Naive thymus-derived CD8-positive, alpha-beta T cell (primary cell): ENCODE measurements at regions not wholly inside any gene's neighbourhood (a gene's known extent, or its start where the extent isn't known, plus 50 kb on each side); places are given as distances from the start of the nearest gene placed in this dataset.

Experiments
- ATAC-seq, 2 donors: fragments of 150-1000 bp; cut with Tn5 transposase in 1 of 2; sonication (Bioruptor Pico), chemical (Tn5 transposase) in 1 of 2; 1 replicate in 1 of 2; 2 replicates in 1 of 2; pipeline ENCODE4 v1.10.0; 2021; ENCODE audit warnings: mild to moderate bottlenecking in 2 of 2, moderate library complexity in 2 of 2
- POLR2A ChIA-PET: fragments of 350-600 bp; sonication (Branson Sonifier 250); formaldehyde crosslinking; loops from one replicate; lab custom pipeline; 2021; ENCODE audit warnings: antibody characterized with exemption; lab: Charles Lee
- DNase-seq, 10 donors: peaks; one replicate each; pipeline versions ENCODE4 v3.0.0 to v3.0.0-alpha.2; 2020 to 2022
- H3K27ac Mint-ChIP-seq, 10 donors: one replicate each; pipeline ENCODE4 v1.8.0; 2020 to 2022; ENCODE audit warnings: mild to moderate bottlenecking in 10 of 10, mixed read lengths in 10 of 10, moderate library complexity in 4 of 10, inconsistent platforms in 1 of 10
- H3K27me3 Mint-ChIP-seq, 5 donors: one replicate each; pipeline ENCODE4 v1.8.0; 2021 to 2022; ENCODE audit warnings: mixed read lengths in 5 of 5
- H3K36me3 Mint-ChIP-seq, 3 donors: one replicate each; pipeline ENCODE4 v1.8.0; 2020 to 2022; ENCODE audit warnings: mixed read lengths in 3 of 3, mild to moderate bottlenecking in 2 of 3, inconsistent platforms in 1 of 3
- H3K4me1 Mint-ChIP-seq, 4 donors: one replicate each; pipeline ENCODE4 v1.8.0; 2021 to 2022; ENCODE audit warnings: mixed read lengths in 4 of 4
- H3K4me3 Mint-ChIP-seq, 10 donors: one replicate each; pipeline ENCODE4 v1.8.0; 2020 to 2022; ENCODE audit warnings: mild to moderate bottlenecking in 10 of 10, mixed read lengths in 10 of 10, moderate library complexity in 6 of 10, inconsistent platforms in 1 of 10
- H3K9me3 Mint-ChIP-seq, 9 donors: one replicate each; pipeline ENCODE4 v1.8.0; 2020 to 2022; ENCODE audit warnings: mixed read lengths in 9 of 9, mild to moderate bottlenecking in 3 of 9, inconsistent platforms in 1 of 9, moderate library complexity in 1 of 9

- no peak overlapping the region for H3K4me3 Mint-ChIP-seq
- ATAC-seq, result no peak
- POLR2A ChIA-PET, result no interaction called here
Measured at GRCh38 chr13:97658556-97658955, 224.6 kb downstream of the RAP2A start.

GRCh38 chr13:97659602-97660001 is 225.6 kb downstream of the RAP2A start:
- H3K36me3 Mint-ChIP-seq, result no peaks in the 10 kb centered on the region
- no peak for ATAC-seq
- no peaks in the 10 kb centered on the region for H3K4me1 Mint-ChIP-seq
- peak in 3 of 10 donors; percentile 1 to 55 (median 5) for DNase-seq
- no peaks in the 10 kb centered on the region for H3K9me3 Mint-ChIP-seq
- peaks cover 5 to 33% (median 8%) of the 10 kb centered on the region in 5 donors for H3K27me3 Mint-ChIP-seq
- no peak overlapping the region for H3K27ac Mint-ChIP-seq
- POLR2A ChIA-PET, result no interaction called here
- no peak overlapping the region for H3K4me3 Mint-ChIP-seq

More at GRCh38 chr13:97658556-97658955, 224.6 kb downstream of the RAP2A start:
- Mint-ChIP-seq H3K4me1 (no peaks in the 10 kb centered on the region), H3K9me3 (no peaks in the 10 kb centered on the region), H3K36me3 (no peaks in the 10 kb centered on the region), H3K27me3 (peaks cover 5 to 26% (median 8%) of the 10 kb centered on the region in 5 donors), H3K27ac (no peak overlapping the region)
- no peak for DNase-seq

- no peaks in the 10 kb centered on the region for H3K9me3 Mint-ChIP-seq
- DNase-seq, result no peak
- peaks cover 5 to 29% (median 8%) of the 10 kb centered on the region in 5 donors for H3K27me3 Mint-ChIP-seq
- no peaks in the 10 kb centered on the region for H3K4me1 Mint-ChIP-seq
- H3K4me3 Mint-ChIP-seq, result no peak overlapping the region
- H3K36me3 Mint-ChIP-seq, result no peaks in the 10 kb centered on the region
- POLR2A ChIA-PET, result no interaction called here
- no peak overlapping the region for H3K27ac Mint-ChIP-seq
- no peak for ATAC-seq
Measured at GRCh38 chr13:97660594-97661260, 226.8 kb downstream of the RAP2A start.

GRCh38 chr13:97686594-97686993 is 252.6 kb downstream of the RAP2A start:
- Mint-ChIP-seq H3K36me3 (peaks cover 0 to 6% (median 2%) of the 10 kb centered on the region in 3 donors), H3K4me1 (no peaks in the 10 kb centered on the region), H3K4me3 (no peak overlapping the region), H3K27ac (no peak overlapping the region), H3K9me3 (peaks cover 0 to 10% (median 3%) of the 10 kb centered on the region in 9 donors), H3K27me3 (peaks cover 2 to 14% (median 10%) of the 10 kb centered on the region in 5 donors)
- POLR2A ChIA-PET, result no interaction called here
- no peak for ATAC-seq
- no peak for DNase-seq

GRCh38 chr13:97692628-97693027 is 258.7 kb downstream of the RAP2A start:
- POLR2A ChIA-PET, result no interaction called here
- ATAC-seq (no peak), DNase-seq (no peak)
- peaks cover 2 to 22% (median 14%) of the 10 kb centered on the region in 5 donors for H3K27me3 Mint-ChIP-seq
- peaks cover 0 to 23% (median 4%) of the 10 kb centered on the region in 9 donors for H3K9me3 Mint-ChIP-seq
- H3K36me3 Mint-ChIP-seq, result peaks cover 0 to 6% (median 0%) of the 10 kb centered on the region in 3 donors
- no peak overlapping the region for H3K4me3 Mint-ChIP-seq
- H3K27ac Mint-ChIP-seq, result no peak overlapping the region
- no peaks in the 10 kb centered on the region for H3K4me1 Mint-ChIP-seq

GRCh38 chr13:97695684-97696083 is 257.8 kb upstream of the IPO5 start:
- no peak overlapping the region for H3K27ac Mint-ChIP-seq
- DNase-seq (no peak), ATAC-seq (no peak)
- H3K27me3 Mint-ChIP-seq, result peaks cover 4 to 22% (median 14%) of the 10 kb centered on the region in 5 donors
- peaks cover 0 to 6% (median 0%) of the 10 kb centered on the region in 3 donors for H3K36me3 Mint-ChIP-seq
- peaks cover 0 to 22% (median 2%) of the 10 kb centered on the region in 9 donors for H3K9me3 Mint-ChIP-seq
- no peaks in the 10 kb centered on the region for H3K4me1 Mint-ChIP-seq
- no peak overlapping the region for H3K4me3 Mint-ChIP-seq
- POLR2A ChIA-PET, result no interaction called here

- Mint-ChIP-seq H3K27me3 (peaks cover 4 to 22% (median 14%) of the 10 kb centered on the region in 5 donors), H3K4me3 (no peak overlapping the region)
- POLR2A ChIA-PET, result no interaction called here
Measured at GRCh38 chr13:97696921-97697320, 256.6 kb upstream of the IPO5 start.

GRCh38 chr13:97700306-97700848 is 253.1 kb upstream of the IPO5 start:
- Mint-ChIP-seq H3K36me3 (no peaks in the 10 kb centered on the region), H3K27ac (no peak overlapping the region), H3K9me3 (peaks cover 0 to 5% (median 0%) of the 10 kb centered on the region in 9 donors), H3K4me3 (no peak overlapping the region), H3K4me1 (peaks cover 0 to 1% (median 0%) of the 10 kb centered on the region in 4 donors), H3K27me3 (peaks cover 4 to 16% (median 7%) of the 10 kb centered on the region in 5 donors)
- POLR2A ChIA-PET, result no interaction called here
- no peak for ATAC-seq
- DNase-seq, result no peak

More at GRCh38 chr13:97696921-97697320, 256.6 kb upstream of the IPO5 start:
- Mint-ChIP-seq H3K9me3 (peaks cover 0 to 12% (median 2%) of the 10 kb centered on the region in 9 donors), H3K4me1 (no peaks in the 10 kb centered on the region), H3K36me3 (no peaks in the 10 kb centered on the region), H3K27ac (no peak overlapping the region)
- no peak for DNase-seq
- no peak for ATAC-seq

GRCh38 chr13:97702614-97703013 is 250.9 kb upstream of the IPO5 start:
- peaks cover 0 to 2% (median 0%) of the 10 kb centered on the region in 3 donors for H3K36me3 Mint-ChIP-seq
- peaks cover 0 to 1% (median 0%) of the 10 kb centered on the region in 4 donors for H3K4me1 Mint-ChIP-seq
- peaks cover 0 to 5% (median 0%) of the 10 kb centered on the region in 9 donors for H3K9me3 Mint-ChIP-seq
- peaks cover 1 to 18% (median 8%) of the 10 kb centered on the region in 5 donors for H3K27me3 Mint-ChIP-seq
- H3K27ac Mint-ChIP-seq, result no peak overlapping the region
- ATAC-seq (no peak), DNase-seq (no peak)
- POLR2A ChIA-PET, result no interaction called here
- no peak overlapping the region for H3K4me3 Mint-ChIP-seq

GRCh38 chr13:97710797-97711196 is 242.7 kb upstream of the IPO5 start:
- ATAC-seq (no peak), DNase-seq (no peak)
- peaks cover 0 to 6% (median 2%) of the 10 kb centered on the region in 3 donors for H3K36me3 Mint-ChIP-seq
- no peak overlapping the region for H3K4me3 Mint-ChIP-seq
- H3K4me1 Mint-ChIP-seq, result no peaks in the 10 kb centered on the region
- POLR2A ChIA-PET, result no interaction called here
- H3K27ac Mint-ChIP-seq, result no peak overlapping the region
- H3K27me3 Mint-ChIP-seq, result peaks cover 1 to 16% (median 6%) of the 10 kb centered on the region in 5 donors
- peaks cover 0 to 22% (median 8%) of the 10 kb centered on the region in 9 donors for H3K9me3 Mint-ChIP-seq

- H3K36me3 Mint-ChIP-seq, result peaks cover 0 to 6% (median 0%) of the 10 kb centered on the region in 3 donors
- no peaks in the 10 kb centered on the region for H3K4me1 Mint-ChIP-seq
- H3K27ac Mint-ChIP-seq, result no peak overlapping the region
- POLR2A ChIA-PET, result no interaction called here
- ATAC-seq (no peak), DNase-seq (no peak)
- no peak overlapping the region for H3K4me3 Mint-ChIP-seq
- peaks cover 0 to 8% (median 2%) of the 10 kb centered on the region in 5 donors for H3K27me3 Mint-ChIP-seq
- peaks cover 0 to 22% (median 8%) of the 10 kb centered on the region in 9 donors for H3K9me3 Mint-ChIP-seq
Measured at GRCh38 chr13:97712770-97713169, 240.7 kb upstream of the IPO5 start.

GRCh38 chr13:97715763-97716162 is 237.7 kb upstream of the IPO5 start:
- Mint-ChIP-seq H3K27ac (no peak overlapping the region), H3K27me3 (peaks cover 0 to 9% (median 8%) of the 10 kb centered on the region in 5 donors), H3K4me3 (no peak overlapping the region), H3K4me1 (no peaks in the 10 kb centered on the region), H3K9me3 (peaks cover 0 to 18% (median 6%) of the 10 kb centered on the region in 9 donors), H3K36me3 (peaks cover 0 to 6% (median 0%) of the 10 kb centered on the region in 3 donors)
- DNase-seq (no peak), ATAC-seq (no peak)
- POLR2A ChIA-PET, result no interaction called here

GRCh38 chr13:97716746-97717145 is 236.7 kb upstream of the IPO5 start:
- peaks cover 0 to 18% (median 6%) of the 10 kb centered on the region in 9 donors for H3K9me3 Mint-ChIP-seq
- H3K4me1 Mint-ChIP-seq, result no peaks in the 10 kb centered on the region
- ATAC-seq (no peak), DNase-seq (no peak)
- POLR2A ChIA-PET, result no interaction called here
- peaks cover 0 to 11% (median 9%) of the 10 kb centered on the region in 5 donors for H3K27me3 Mint-ChIP-seq
- H3K27ac Mint-ChIP-seq, result no peak overlapping the region
- peaks cover 0 to 6% (median 0%) of the 10 kb centered on the region in 3 donors for H3K36me3 Mint-ChIP-seq
- no peak overlapping the region for H3K4me3 Mint-ChIP-seq
